RPMI8226 (cell line): ENCODE measurements at regions not wholly inside any gene's neighbourhood (a gene's known extent, or its start where the extent isn't known, plus 50 kb on each side); places are given as distances from the start of the nearest gene placed in this dataset.
"Not testable (repeated sequence)": the region's sequence is repeated elsewhere in the genome, so short reads cannot be mapped to it uniquely, and the experiment has no call there.

Source experiments
- DNase-seq: peaks from one replicate; pipeline ENCODE4 v3.0.0-alpha.2; 2015

DNA sequence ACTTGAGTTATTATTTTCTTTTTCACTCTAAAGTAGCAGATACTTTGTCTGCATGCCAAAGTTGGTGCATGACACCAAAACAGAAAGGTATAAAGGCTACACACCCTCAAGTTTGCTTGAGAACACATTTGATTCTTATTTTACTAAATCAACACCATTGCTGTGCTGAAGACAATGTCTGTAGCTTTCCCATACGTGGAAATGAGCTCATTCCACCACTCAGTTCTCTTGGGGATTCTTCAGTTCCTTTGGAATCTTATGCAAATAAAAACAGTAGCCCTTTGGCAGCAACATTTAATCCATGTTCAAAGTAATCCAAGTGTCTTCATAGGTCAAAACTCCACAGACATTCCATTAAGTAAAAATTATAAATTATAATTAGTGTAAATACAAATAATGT lies 264.9 kb downstream of the TLE1 start:
- no peak for DNase-seq

DNA sequence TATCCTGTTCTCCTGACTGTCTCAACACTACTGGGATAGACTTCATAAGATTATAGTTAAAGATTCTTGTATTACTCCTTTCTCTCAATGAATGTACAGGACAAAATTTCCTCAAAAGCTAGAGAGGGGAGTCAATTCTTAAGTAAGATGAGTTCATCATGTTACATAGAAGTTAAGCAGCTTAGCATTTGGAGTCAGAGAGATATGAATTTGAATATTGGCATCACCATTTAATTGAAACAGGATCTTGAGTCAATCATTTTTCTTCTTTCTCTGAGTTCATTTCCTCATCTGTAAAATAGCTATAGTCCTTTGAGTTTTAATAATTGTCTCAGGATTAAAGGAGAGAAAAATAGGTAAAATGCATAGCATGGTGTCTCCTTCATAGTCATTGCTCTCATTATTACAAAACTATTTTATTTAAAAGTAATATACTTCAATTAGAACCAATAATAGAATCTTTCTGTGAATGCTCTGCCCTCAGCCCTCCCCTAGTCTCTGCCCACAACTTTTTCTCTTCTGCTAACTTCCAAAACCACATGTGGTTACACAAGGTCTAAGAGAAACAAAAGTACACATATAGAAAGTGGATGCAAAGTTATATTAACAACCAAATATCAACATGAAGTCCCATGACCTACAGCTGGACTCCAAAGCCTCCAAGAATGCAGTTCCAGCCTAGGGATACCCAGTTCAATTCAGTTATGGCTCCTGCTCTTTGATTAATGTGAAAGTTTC lies 265.6 kb downstream of the TLE1 start:
- no peak for DNase-seq

DNA sequence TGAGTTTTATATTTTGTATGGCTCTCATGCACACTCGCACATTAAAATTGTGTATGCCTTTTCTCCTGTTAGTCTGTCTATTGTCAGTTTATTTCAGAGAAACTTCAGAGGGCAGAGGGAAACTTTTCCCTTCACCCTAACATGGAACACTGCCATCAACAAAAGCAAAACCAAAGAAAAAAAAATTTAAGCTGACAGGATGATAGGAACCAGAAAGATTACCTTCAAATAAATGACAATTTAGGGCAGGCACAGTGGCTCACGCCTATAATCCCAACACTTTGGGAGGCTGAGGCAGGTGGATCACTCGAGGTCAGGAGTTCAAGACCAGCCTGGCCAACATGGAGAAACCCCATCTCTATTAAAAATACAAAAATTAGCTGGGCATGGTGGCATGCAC lies 268.3 kb downstream of the TLE1 start:
- DNase-seq = not testable (repeated sequence)

DNA sequence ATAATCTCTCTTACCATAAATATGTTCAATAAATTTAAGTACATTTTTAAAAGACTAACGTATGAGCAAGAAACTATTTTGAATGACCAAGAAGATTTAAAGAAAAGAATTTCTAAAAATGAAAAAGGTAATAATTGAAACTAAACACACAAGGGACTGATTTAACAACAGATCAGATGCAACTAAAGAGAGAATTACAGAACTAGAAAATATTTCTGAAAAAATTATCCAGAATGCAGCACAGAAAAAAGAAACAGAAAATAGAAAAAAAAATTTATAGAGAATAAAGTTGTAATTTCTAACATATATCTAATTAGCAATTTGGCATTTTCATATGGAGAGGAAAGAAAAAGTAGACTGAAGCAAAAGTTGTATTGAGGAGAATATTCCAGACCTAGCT lies 269.3 kb downstream of the TLE1 start:
- no peak for DNase-seq

DNA sequence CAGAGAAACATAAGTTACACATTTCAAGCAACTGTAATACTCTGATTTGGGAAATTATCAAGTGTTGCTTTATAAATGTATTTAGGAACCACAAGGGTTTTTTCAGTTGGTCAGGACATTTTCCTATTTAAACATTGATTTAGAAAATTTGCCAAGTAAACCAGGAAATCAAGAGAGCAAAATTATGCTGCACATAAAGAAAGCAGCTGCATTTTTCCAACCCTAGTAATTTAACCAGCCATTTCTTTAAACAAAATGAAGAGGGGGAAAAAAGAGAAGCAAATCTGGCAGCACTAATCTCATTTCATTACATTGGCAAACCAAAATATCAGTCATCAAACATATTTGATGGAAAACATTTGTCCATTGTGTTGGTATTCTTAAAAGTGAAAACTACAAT lies 271.4 kb downstream of the TLE1 start:
- DNase-seq = no peak

DNA sequence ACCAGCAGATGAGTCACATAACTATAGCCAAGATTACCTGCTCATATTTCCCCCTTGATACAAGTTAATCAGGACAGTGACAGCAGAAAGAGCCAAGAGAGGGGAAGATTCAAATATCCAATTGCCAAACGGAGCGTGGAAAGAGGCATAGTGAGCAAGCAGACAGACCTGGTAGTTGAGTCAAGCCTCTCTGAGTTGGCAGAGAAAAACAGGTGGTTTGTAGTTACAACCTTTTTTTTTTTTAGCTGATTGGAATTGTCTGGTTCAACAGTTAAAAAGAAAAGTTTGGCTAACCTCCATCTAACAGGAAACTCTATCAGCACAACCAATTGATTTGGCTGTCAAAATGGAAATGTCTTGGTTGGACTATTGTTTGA lies 272.1 kb downstream of the TLE1 start:
- DNase-seq = no peak

DNA sequence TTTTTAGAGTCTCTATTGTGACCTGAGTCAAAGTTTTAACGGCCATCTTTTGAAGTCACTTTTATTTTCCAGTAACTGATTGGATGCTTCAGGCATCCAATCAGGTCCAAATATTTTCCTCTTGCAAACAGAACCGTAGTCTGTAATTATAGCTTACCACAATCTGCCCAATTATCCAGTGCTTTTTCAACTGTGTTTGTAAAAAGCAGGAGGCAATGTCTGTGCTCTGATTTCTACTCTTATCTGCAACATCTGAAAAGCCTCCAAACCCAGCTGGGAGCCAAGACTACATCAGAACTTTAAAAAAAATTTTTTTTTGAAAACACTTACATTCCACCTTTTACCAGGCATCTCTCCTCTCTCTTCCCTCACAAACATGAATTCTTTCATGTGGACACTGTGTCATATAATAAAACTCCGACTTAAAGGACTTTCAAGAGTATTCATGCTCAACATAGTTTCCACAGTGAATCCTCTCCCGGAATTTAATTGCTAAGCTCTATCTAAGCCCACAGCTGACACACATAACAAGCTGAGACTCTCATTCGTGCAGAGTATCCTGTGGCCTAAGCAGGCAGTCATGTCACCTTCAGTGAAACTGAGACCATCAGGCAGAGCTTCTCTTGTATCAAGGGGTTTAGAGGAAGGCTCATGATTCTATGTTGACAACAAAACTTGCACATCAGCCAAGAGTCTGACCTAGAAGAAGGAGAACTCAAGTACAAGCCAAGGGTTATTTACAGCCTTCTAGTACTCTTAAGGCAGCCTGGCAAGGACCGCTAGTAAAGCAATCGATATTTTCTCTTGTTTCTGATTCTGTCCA lies 272.7 kb downstream of the TLE1 start:
- no peak for DNase-seq

DNA sequence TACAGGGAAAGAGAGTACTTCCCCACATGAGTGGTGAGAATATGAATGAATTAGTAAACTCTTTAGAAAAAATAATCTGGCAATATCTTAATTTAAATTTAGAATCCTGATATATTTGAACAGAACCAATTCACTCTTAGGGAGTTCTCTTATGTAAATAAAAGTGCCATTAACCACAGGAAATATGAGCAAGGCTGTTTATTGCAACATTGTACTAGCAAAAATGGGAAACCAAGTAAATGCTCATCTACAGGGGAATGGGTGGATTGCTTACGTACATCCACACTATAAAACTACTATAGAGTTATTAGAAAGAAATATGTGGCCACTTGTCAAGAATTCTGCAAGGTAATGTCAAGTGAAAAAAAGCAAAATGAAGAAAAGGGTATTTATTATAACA lies 274.5 kb downstream of the TLE1 start:
- DNase-seq = no peak

DNA sequence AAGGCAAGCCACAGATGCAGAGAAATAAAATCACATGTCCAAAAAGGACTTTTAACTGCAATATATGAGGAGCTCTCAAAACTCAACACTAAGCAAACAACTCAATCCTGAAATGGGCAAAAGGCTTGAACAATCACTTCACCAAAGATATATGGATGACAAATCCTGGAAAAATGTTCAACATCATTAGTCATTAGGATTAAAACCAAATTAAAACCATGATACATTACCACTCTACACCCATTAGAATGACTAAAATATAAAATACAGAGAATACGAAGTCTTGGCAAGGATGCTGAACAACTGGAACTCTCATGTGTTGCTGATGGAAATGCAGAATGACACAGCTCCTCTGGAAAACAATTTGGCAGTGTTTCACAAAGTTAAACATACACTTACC lies 277.4 kb downstream of the TLE1 start:
- no peak for DNase-seq

DNA sequence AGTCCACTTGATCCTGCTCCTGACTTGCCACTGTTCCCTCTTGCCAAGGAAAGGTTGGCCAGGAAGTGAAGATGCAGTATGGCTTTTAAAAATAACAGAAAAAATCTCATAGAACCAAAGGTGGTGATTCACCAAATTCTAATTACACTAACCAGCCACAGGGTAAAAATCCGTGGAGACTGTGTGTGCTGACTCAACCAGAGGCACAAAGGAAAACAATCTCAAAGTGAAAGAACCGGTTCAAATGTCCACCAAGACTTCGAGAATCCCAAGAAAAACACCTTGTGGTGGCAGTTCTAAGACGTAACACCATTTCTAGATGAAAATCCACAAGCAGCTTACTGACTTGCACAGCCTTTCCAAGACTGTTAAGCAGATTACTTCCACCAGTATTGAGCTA lies 279.1 kb downstream of the TLE1 start:
- no peak for DNase-seq

DNA sequence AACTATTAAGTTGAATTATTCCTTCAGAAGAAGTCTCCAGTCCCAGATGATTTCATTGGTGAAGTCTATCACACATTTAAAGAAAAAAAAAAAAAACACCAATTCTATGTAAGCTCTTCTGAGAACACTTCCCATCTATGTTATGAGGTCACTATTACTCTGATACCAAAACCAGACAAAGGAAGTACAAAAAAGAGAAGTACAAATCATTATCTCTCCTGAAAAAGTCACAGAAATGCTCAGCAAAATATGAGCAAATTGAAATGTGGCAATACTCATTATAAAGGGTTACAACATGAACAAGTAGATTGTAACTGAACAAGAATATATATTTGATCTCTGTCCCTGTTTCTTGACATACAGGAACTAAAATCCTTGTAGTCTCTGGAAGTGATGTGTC lies 280.4 kb downstream of the TLE1 start:
- no peak for DNase-seq

DNA sequence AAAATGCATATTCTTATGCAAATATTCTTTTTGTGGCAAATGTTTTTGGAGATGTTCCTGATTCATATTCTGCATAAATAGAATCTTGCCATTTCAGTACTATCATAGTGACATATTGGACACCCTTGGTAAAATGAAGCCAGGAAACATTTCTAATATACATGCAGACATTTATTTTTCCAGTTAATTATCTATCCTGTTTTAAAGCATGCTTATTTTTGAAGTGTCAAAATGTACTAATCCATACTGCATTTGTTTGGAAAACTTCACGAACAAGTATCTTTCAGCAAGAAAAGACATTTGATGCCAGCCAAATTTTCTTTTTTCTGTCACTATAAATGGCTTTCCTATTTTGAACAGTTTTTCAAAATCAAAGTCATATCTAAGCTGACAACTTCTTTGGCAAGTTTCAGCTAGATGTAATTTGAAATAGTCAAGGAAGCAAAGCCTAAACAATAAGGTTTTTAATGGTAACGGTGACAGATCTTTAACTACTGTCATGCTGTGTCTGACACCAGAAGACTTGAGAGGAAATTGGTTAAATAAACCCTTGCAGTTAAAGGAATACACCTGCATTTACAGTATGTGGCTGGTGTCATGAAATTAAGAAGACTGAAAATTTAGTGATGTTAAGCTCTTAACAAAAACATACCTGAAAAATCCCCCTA lies 284.3 kb downstream of the TLE1 start:
- no peak for DNase-seq

DNA sequence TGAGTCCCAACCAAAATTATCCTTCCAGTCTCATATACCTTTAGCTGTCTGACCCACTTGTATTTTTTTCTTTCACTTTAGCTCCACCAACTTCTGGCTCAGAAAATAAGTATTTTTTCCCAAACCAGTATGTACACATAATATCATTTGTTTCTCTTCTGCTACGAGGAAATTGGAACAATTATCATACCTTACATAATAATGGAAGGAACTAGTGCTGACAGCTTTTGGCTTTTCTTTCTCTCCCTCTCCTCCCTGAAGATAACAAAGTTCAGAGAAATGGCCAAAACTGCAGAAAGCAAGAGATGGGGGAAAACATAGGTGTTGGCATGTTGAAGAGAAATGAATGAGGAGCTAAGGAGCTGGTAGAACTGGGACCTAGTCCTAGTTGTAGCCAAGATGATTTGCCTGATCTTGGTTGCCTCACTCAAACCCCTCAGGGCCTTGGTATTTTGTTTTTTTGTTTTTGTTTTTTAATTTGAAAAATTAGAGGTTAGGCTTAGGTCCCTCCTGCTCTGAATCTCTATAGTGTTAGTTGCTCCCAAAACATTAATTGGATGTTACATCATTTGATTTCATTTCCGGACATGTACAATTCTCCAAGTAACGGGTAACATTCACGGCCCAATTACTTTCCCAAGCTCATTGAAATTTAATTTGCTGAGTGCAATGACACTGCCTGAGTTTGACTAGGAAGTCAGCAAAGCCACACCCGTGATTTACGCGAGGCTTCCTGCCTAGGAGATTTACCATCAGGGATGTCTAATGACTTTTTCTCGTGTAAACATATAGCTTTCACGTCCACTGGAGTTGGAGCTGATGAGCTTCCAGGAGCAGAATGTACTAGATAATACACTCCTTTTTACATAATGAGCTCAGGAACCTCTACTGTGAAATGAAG lies 291.6 kb downstream of the TLE1 start:
- no peak for DNase-seq

DNA sequence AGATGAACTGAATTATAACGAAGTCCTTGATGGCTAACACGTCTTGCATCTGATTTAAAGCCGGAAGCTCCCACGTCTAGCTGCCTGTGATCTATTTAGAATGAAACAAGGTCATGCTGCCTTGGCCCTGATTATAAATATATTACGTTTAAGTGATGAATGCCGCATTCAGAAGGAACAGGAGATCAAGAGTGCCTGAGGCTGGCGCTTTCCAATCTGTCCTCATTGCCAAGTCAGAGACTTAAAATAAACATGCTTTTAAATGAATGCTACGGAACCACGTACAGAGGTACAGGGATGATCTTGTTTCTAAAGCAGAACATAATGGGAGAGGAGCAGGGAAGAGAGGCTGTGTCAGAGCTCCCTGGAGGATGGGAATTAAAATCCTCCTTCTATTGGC lies 292.8 kb downstream of the TLE1 start:
- no peak for DNase-seq

DNA sequence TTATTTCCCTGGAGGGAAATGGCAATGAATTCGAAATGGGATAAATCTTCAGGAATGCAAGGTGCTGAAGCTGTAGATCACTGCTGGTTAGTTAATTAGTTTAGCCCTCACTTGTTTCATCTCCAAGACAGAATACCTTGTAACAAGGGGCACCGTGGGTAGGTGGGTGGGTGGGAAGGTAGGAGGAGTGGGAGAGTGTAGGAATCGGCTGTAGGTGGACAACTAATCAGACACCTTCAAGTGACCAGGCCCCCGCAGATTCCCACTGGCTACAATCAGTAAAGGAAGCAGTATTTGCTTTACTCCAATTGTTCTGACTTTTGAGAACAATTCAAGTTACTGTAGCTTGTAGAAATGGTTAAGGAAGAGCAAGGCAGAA lies 293.7 kb downstream of the TLE1 start:
- no peak for DNase-seq

DNA sequence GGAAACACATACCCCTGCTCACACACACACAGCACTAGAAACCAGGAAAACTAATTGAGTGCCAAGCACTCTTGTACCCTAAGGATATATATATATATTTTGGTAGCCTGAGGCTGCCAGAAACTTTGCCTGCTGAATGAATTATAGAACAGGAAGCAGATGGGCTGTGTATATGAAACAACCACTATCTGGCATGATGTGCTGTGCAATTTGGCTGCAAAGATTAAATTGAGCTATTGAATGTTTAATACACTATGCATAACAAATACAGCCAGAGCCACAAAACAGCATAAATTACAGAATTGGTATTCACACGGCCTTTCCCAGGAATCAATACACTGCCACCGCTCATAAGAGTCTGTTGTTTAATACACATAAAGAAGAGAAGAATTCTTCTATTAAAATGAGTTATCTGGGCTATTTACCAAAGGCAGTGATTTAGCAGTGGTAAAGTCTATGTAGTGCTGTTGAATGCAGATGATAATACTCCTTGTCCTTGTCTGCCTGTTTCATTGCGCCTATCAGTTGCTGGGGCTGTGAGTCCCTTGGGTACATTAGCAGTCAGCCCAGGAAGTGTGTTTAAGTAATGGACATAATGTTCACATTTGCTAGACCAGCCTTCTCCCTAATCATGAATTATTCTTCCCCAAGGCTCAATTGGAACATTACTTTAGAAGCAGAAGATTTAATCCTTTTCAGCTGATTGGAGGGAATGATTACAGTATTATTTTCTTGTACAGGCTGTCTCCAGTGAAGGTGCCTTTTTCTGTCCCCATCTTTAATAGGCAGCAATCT lies 294.3 kb downstream of the TLE1 start:
- no peak for DNase-seq

DNA sequence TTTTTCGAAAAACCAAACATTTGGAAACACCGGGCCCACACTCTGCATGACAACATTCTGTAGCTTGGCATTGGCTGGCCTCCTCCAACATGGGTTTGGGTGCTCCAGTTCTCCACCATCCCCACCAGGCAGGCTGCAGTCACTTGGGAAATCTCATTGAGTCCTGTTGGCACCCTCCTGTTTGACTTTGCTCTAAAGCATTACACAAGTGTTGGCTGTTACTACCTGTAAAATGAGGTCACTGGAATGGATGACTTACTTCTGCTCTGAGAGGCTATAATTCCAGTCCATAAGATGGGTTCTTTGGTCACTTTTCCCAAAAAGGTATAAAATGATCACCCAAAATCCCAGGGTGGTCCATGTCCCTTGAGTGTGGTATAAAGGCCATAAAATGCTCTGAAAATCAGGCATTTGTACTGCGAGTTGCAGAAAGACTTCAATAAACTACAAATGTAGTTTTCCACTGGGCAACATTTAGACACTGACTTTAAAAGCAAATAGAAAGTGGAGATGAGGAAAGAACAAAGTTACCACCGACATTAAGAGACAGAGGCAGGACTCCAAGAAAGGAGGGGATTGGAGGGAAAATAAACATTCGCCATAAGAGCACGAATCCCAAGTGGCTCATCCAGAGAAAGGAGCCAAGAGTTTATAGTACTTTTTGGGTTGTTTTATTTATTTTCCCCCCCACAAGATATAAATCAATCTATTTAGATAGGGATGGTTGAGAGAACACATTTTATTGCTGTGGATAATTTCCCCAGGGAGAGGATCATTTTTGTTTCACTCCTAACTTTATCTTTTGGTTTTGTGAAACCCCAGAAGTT lies 295.1 kb downstream of the TLE1 start:
- DNase-seq = no peak

DNA sequence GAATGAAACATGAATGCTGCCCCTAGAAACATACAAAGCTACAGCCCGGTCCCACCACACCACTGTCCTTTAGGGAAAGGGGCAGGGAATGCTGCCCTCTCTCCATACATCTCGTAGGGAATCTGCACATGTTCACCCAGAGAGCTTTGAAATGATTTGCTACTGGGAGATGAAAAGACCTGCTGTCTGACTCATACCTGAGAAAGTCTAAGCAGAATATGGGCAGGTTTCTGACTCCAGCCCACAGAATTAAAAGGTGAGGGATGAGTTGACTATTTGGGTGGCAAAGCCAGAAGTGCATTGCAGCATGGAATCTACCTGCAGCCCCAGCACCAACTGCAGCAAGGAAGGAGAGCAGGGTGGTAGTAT lies 297.9 kb downstream of the TLE1 start:
- DNase-seq = no peak

DNA sequence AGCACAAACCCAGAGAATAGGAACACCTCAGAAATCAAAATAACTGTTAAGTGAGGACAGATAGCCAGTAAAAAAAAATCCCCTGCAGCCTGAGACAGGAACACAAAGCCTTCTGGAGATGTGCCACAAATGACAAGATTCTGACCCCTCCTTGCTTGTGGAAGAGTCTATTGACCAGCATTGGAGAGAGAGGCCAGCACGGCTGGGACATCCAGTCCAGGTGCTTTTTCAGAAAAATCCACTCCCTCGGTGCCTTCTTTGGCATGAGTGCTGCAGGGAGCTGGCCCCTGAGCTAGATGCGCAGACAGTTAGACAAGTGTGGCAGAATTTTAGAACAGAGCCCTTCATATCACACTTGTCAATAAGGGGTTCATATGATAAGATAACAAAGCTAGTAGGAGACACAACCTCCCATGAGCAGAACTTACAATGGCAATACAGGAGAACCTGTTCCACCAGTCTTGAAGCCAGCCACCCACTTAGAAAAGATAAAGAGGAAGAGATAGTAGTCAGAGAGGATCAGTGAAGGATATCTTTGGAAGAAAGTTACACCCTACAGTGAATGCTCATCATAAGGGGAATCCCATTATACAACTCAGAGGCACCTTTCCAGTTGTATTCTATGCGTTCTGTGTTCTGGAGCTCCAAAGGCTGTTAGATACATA lies 298.4 kb downstream of the TLE1 start:
- no peak for DNase-seq

DNA sequence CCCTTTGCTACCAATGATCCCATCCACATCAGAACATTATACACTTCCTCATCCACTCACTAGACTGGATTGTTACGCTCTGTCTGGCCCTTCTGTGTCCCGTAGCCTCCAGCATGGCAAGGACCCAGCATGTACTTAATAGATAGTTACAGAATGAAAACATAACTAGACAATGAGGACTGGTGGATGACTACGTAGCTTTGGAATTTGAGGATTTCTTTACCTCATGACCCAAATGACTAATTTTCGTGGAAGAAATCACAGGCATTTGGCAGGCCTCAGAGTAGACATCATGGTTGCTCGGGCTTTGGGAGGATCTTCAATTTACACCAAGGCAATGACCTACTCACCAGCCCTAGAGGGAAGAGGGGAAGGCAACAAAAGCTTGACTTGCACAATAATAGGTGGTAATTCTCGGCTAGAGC lies 299.8 kb downstream of the TLE1 start:
- no peak for DNase-seq

DNA sequence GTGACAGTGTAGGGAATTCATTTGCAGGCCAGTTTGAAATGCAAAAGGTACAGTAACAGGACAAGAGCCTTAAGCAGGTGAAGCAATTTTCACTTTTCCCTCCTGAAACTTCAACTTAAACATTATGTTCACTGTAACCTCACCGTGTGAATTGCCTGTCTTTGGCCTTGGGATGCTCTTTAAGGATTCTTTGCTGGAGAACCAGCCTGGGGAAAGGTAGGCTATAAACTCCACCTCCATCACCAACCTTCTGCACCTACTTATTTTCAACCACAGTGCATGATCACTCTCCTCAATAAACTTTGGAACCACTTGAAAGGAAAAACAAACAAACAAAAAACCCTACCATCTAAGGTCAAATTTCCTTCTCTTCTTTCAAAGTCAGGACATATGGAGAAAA lies 300.5 kb downstream of the TLE1 start:
- DNase-seq = no peak
